HepG2 (cell line): ENCODE measurements at regions not wholly inside any gene's neighbourhood (a gene's known extent, or its start where the extent isn't known, plus 50 kb on each side); places are given as distances from the start of the nearest gene placed in this dataset.

Experiments
- ATAC-seq: fragments of 200-7000 bp; cut with Tn5 transposase; 3 replicates; pipeline ENCODE4 v1.9.1; 2020; ENCODE audit warnings: mild to moderate bottlenecking, moderate library complexity
- BruUV-seq: library from RNA; stranded (reverse); fragments of 400-500 nt; replicated peaks from 2 replicates; lab custom pipeline; 2021; lab: Mats Ljungman, UMichigan
- CTCF ChIA-PET: fragments of 300-600 bp; formaldehyde crosslinking; extraction: SDS; loops from one replicate; lab custom pipeline; 2021; ENCODE audit warnings: low total read pairs, inconsistent platforms, low intra/inter-chr PET ratio; lab: Yijun Ruan, JAX
- POLR2A ChIA-PET: fragments of 350-600 bp; sonication (Branson Sonifier 250); formaldehyde crosslinking; loops from one replicate; lab custom pipeline; 2020; ENCODE audit warnings: antibody characterized with exemption, inconsistent platforms; lab: Yijun Ruan, JAX
- DNase-seq: peaks from one replicate; pipeline ENCODE4 v3.0.0-alpha.2; 2015; ENCODE audit warnings: low spot score
- FAIRE-seq: peaks from 3 replicates; lab custom pipeline; 2011; peaks lifted over from hg19 to GRCh38; lab: Jason Lieb, UNC
- H2AFZ ChIP-seq: one replicate; pipeline ENCODE4 v1.6.1; 2011; ENCODE audit warnings: low read length, inconsistent platforms
- H3K27ac ChIP-seq: fragments of 300-600 bp; 3 replicates; pipeline ENCODE4 v1.8.0; 2011; ENCODE audit warnings: mixed run types, mild to moderate bottlenecking, mixed read lengths, low read length, inconsistent platforms; ENCODE audit not compliant: insufficient read depth; ENCODE audit errors: extremely low read length
- H3K27me3 ChIP-seq, 2 experiments: fragments of 200-600 bp in 1 of 2; 2 replicates in 1 of 2; 3 replicates in 1 of 2; pipeline versions ENCODE4 v1.6.0 to v1.8.0; 2011; ENCODE audit warnings: low read length in 2 of 2, mild to moderate bottlenecking in 2 of 2, moderate library complexity in 2 of 2, inconsistent platforms in 1 of 2; ENCODE audit not compliant: insufficient read depth in 2 of 2, control insufficient read depth in 1 of 2
- H3K36me3 ChIP-seq, 2 experiments: fragments of 200-600 bp in 1 of 2; replicated peaks in 1 of 2; 2 replicates in 1 of 2; 3 replicates in 1 of 2; pipeline versions ENCODE4 v1.5.1 to v1.8.0; 2011; ENCODE audit warnings: low read length in 2 of 2, inconsistent platforms in 1 of 2; ENCODE audit not compliant: insufficient read depth in 2 of 2, control insufficient read depth in 1 of 2
- H3K4me1 ChIP-seq: 2 replicates; pipeline ENCODE4 v1.5.1; 2012; ENCODE audit warnings: low read length, inconsistent platforms; ENCODE audit not compliant: insufficient read depth
- H3K4me2 ChIP-seq: 2 replicates; pipeline ENCODE4 v1.6.0; 2011; ENCODE audit warnings: low read depth, low read length, inconsistent platforms
- H3K4me3 ChIP-seq, 3 experiments: fragments of 200-600 bp in 1 of 3; sonication (generic), shearing (Covaris generic) in 1 of 3; replicated peaks in 1 of 3; 2 replicates each; pipeline ENCODE4 v1.5.1; 2011 to 2016; ENCODE audit warnings: low read length in 3 of 3, inconsistent platforms in 2 of 3, low read depth in 2 of 3, mild to moderate bottlenecking in 2 of 3, control low read depth in 1 of 3, mixed read lengths in 1 of 3; ENCODE audit not compliant: insufficient read depth in 1 of 3
- H3K79me2 ChIP-seq: one replicate; pipeline ENCODE4 v1.6.1; 2011; ENCODE audit warnings: low read length, inconsistent platforms; ENCODE audit not compliant: insufficient read depth
- H3K9ac ChIP-seq: 2 replicates; pipeline ENCODE4 v1.6.0; 2011; ENCODE audit warnings: mild to moderate bottlenecking, low read depth, low read length, inconsistent platforms; ENCODE audit not compliant: insufficient read depth
- H3K9me3 ChIP-seq: 2 replicates; pipeline ENCODE4 v1.5.1; 2012; ENCODE audit warnings: mild to moderate bottlenecking, low read length
- H4K20me1 ChIP-seq: 2 replicates; pipeline ENCODE4 v1.6.0; 2011; ENCODE audit warnings: inconsistent platforms, mild to moderate bottlenecking, low read length, moderate library complexity; ENCODE audit not compliant: insufficient read depth
- AGO2 ChIP-seq: fragments of 200-400 bp; formaldehyde crosslinking; optimal IDR thresholded peaks from 2 replicates; pipeline ENCODE3; 2017; ENCODE audit warnings: mild to moderate bottlenecking, low read depth, low read length, moderate library complexity
- ELF1 ChIP-seq: sonication (generic); formaldehyde crosslinking; IDR thresholded peaks from 2 replicates; pipeline ENCODE4 v1.4.0; 2020; ENCODE audit warnings: missing genetic modification reagents
- GMEB2 ChIP-seq: IDR thresholded peaks from 2 replicates; pipeline ENCODE4 v1.6.1; 2016; ENCODE audit warnings: missing biosample characterization, missing genetic modification reagents, low read depth
- PREB ChIP-seq: sonication (generic); formaldehyde crosslinking; IDR thresholded peaks from 2 replicates; pipeline ENCODE4 v1.4.0; 2020; ENCODE audit warnings: missing genetic modification reagents
- TMF1 ChIP-seq: sonication (generic); formaldehyde crosslinking; IDR thresholded peaks from 2 replicates; pipeline ENCODE4 v1.8.1; 2022; ENCODE audit warnings: low read depth, missing genetic modification reagents
- TRIM22 ChIP-seq: fragments of 450-650 bp; IDR thresholded peaks from 2 replicates; pipeline ENCODE4 v1.6.1; 2017
- ZNF142 ChIP-seq: sonication (generic); formaldehyde crosslinking; IDR thresholded peaks from 2 replicates; pipeline ENCODE4 v1.4.0; 2020; ENCODE audit warnings: missing genetic modification reagents
- WGBS: methylation state at CpG from one replicate; pipeline ENCODE4 v1.1.6; 2017; ENCODE audit warnings: low lambda C conversion rate; 5-methylcytosine and 5-hydroxymethylcytosine counted together
- in situ Hi-C: cut with HindIII; loops from 2 replicates; pipeline ENCODE4 v1.10.0; 2017; ENCODE audit warnings: low pct_unique_long_range_greater_than_20kb; ENCODE audit not compliant: extremely low pct_ligation_motif_present
- intact Hi-C: fragments of 100-400 bp; cut with micrococcal nuclease; formaldehyde crosslinking; loops from one replicate; pipeline ENCODE4 v1.10.0; 2022; ENCODE audit not compliant: unreplicated experiment
- TF ChIP-seq, protein P1 (sequence below): sonication (generic); formaldehyde crosslinking; IDR thresholded peaks from 2 replicates; pipeline ENCODE4 v1.5.1; 2020; ENCODE audit warnings: mild to moderate bottlenecking, missing genetic modification reagents, moderate library complexity

DNA sequence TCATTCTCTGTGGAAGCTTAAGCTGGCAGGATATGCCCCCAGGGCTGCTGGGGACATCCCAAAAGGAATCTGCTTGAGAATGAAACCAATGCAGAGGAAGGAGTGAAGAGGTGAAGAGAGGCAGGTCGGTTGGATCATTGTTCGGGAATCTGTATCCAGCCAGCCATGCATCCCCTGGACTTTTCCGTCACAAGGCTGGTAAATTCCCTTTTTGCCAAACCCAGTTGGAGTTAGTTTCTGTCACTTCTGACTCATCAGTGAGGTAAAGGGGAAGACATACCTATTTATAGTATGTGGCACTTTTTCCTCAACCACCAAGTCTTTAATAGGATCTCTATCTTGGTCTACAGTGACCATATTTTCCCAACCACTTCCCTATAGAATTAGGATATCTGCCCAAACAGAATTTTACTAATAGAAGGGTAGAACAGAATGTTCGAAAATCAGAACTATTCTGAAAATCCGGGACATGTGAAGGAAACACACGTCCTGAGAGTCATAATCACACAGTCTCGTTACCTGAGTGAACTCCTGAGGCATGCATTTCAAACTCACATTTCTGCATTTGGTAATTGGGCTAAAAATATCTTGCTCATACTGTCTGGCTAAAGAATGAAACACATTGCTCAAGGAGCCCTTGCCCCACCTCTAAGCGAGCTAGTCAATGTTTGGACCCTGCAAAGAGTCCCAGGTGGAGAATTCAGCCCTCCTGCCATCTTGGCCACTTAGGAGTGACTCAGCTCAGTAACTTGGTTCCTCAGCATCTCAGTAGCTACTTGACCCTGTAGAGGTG is 289.7 kb upstream of the ADAMTS9 start:
- Histone ChIP-seq H3K27ac (no peak overlapping the region), H3K4me2 (no peak overlapping the region), H3K27me3 (no peaks in the 10 kb centered on the region), H3K9ac (no peak overlapping the region), H3K9me3 (no peaks in the 10 kb centered on the region), H3K79me2 (no peaks in the 10 kb centered on the region), H3K36me3 (no peaks in the 10 kb centered on the region), H4K20me1 (no peaks in the 10 kb centered on the region), H3K4me1 (no peaks in the 10 kb centered on the region), H2AFZ (no peak overlapping the region), H3K4me3 (no peak overlapping the region)
- DNase-seq = no peak
- ChIA-PET POLR2A (no interaction called here), CTCF (no interaction called here)
- no peak for FAIRE-seq
- no peak for ATAC-seq
- 22% methylated on average over 8 of the region's 8 CpGs for WGBS
- BruUV-seq = no TSS peak
- in situ Hi-C loops = no loop called here
- intact Hi-C loops = no loop called here
- TF ChIP-seq PREB (CRISPR knock-in tag) (no peak), TMF1 (no peak), AGO2 (no peak), ELF1 (CRISPR knock-in tag) (no peak), TRIM22 (no peak), ZNF142 (CRISPR knock-in tag) (no peak), GMEB2 (CRISPR knock-in tag) (no peak)
- TF ChIP-seq, protein P1, sequence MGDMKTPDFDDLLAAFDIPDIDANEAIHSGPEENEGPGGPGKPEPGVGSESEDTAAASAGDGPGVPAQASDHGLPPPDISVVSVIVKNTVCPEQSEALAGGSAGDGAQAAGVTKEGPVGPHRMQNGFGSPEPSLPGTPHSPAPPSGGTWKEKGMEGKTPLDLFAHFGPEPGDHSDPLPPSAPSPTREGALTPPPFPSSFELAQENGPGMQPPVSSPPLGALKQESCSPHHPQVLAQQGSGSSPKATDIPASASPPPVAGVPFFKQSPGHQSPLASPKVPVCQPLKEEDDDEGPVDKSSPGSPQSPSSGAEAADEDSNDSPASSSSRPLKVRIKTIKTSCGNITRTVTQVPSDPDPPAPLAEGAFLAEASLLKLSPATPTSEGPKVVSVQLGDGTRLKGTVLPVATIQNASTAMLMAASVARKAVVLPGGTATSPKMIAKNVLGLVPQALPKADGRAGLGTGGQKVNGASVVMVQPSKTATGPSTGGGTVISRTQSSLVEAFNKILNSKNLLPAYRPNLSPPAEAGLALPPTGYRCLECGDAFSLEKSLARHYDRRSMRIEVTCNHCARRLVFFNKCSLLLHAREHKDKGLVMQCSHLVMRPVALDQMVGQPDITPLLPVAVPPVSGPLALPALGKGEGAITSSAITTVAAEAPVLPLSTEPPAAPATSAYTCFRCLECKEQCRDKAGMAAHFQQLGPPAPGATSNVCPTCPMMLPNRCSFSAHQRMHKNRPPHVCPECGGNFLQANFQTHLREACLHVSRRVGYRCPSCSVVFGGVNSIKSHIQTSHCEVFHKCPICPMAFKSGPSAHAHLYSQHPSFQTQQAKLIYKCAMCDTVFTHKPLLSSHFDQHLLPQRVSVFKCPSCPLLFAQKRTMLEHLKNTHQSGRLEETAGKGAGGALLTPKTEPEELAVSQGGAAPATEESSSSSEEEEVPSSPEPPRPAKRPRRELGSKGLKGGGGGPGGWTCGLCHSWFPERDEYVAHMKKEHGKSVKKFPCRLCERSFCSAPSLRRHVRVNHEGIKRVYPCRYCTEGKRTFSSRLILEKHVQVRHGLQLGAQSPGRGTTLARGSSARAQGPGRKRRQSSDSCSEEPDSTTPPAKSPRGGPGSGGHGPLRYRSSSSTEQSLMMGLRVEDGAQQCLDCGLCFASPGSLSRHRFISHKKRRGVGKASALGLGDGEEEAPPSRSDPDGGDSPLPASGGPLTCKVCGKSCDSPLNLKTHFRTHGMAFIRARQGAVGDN (CRISPR knock-in tag) = no peak
